NT2/D1 (cell line): ENCODE measurements at regions not wholly inside any gene's neighbourhood (a gene's known extent, or its start where the extent isn't known, plus 50 kb on each side); places are given as distances from the start of the nearest gene placed in this dataset.

Experiments
- SUZ12 ChIP-seq: IDR thresholded peaks from 2 replicates; pipeline ENCODE4 v1.6.1; 2011; ENCODE audit not compliant: insufficient read length, insufficient read depth; ENCODE audit errors: extremely low read depth
- YY1 ChIP-seq: IDR thresholded peaks from 2 replicates; pipeline ENCODE4 v1.6.1; 2011; ENCODE audit not compliant: insufficient read length, insufficient read depth

DNA sequence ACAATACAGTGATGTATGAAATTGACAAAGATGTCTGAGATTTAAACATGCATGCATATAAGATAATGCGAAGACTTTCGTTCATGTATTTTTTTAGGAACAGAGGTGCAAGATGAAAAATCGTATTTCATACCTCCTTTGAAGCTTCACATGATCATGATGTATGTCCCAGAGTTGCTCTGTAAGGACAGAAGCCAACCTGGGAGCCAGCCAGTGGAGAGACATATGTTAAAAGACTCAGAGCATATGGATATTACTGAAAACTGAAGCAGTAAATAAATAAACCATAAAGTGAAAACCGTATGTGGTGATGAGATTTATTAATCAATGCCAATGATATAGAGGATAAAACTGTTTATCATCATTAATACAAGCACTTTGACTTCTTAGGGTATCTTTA is 424.4 kb upstream of the NETO1 start:
- TF ChIP-seq YY1 (no peak), SUZ12 (no peak)
